Large intestine (tissue), 3 donors: ENCODE measurements at regions not wholly inside any gene's neighbourhood (a gene's known extent, or its start where the extent isn't known, plus 50 kb on each side); places are given as distances from the start of the nearest gene placed in this dataset.
"Not testable (repeated sequence)": the region's sequence is repeated elsewhere in the genome, so short reads cannot be mapped to it uniquely, and the experiment has no call there.

Experiments
- DNase-seq, 2 donors: peaks; one replicate each; pipeline versions ENCODE4 v3.0.0 to v3.0.0-alpha.2; 2013
- H3K27ac ChIP-seq: one replicate; pipeline ENCODE4 v1.5.1; 2013; ENCODE audit warnings: low read length
- H3K27me3 ChIP-seq: 2 replicates; pipeline ENCODE4 v1.6.1; 2013; ENCODE audit warnings: low read length; ENCODE audit not compliant: control insufficient read depth, insufficient read depth
- H3K36me3 ChIP-seq: 2 replicates; pipeline ENCODE4 v1.6.1; 2013; ENCODE audit warnings: low read length; ENCODE audit not compliant: control insufficient read depth, insufficient read depth
- H3K4me1 ChIP-seq: one replicate; pipeline ENCODE4 v1.6.1; 2013; ENCODE audit warnings: low read length; ENCODE audit not compliant: control insufficient read depth, insufficient read depth
- H3K4me3 ChIP-seq: one replicate; pipeline ENCODE4 v1.5.1; 2013; ENCODE audit warnings: low read length
- H3K9me3 ChIP-seq: one replicate; pipeline ENCODE4 v1.6.1; 2013; ENCODE audit warnings: mild to moderate bottlenecking, low read depth, low read length, moderate library complexity; ENCODE audit not compliant: control insufficient read depth
- WGBS: methylation state at CpG from one replicate; pipeline ENCODE4 v1.1.5; 2013; ENCODE audit warnings: low lambda C conversion rate; ENCODE audit not compliant: insufficient coverage; 5-methylcytosine and 5-hydroxymethylcytosine counted together

- not testable (repeated sequence) for H3K9me3 ChIP-seq, H3K36me3 ChIP-seq, H3K4me1 ChIP-seq, H3K4me3 ChIP-seq, DNase-seq, H3K27ac ChIP-seq
- peaks cover 20% of the 10 kb centered on the region for H3K27me3 ChIP-seq
- WGBS = no CpG with 5 or more reads among the region's 17 CpGs
Observed at GRCh38 chr7:150046290-150047194, 172.8 kb downstream of the ATP6V0E2 start.

GRCh38 chr7:150047329-150047728 lies 173.6 kb downstream of the ATP6V0E2 start:
- peaks cover 20% of the 10 kb centered on the region for H3K27me3 ChIP-seq
- not testable (repeated sequence) for H3K9me3 ChIP-seq, H3K4me3 ChIP-seq, H3K4me1 ChIP-seq, H3K36me3 ChIP-seq, H3K27ac ChIP-seq
- peak in 1 of 2 donors; percentile 7 for DNase-seq
- WGBS = no CpG with 5 or more reads among the region's 57 CpGs

- peaks cover 20% of the 10 kb centered on the region for H3K27me3 ChIP-seq
- not testable (repeated sequence) for H3K36me3 ChIP-seq, H3K27ac ChIP-seq, H3K4me3 ChIP-seq, H3K9me3 ChIP-seq, H3K4me1 ChIP-seq
- peak in 1 of 2 donors; percentile 7 for DNase-seq
- no CpG with 5 or more reads among the region's 31 CpGs for WGBS
Observed at GRCh38 chr7:150047772-150048171, 174.0 kb downstream of the ATP6V0E2 start.

- H3K9me3 ChIP-seq, H3K27ac ChIP-seq, H3K4me1 ChIP-seq, H3K36me3 ChIP-seq: not testable (repeated sequence)
- DNase-seq = peak in 1 of 2 donors; percentile 17
- Histone ChIP-seq H3K4me3 (peak overlapping the region; percentile 4), H3K27me3 (peaks cover 20% of the 10 kb centered on the region)
- WGBS = no CpG with 5 or more reads among the region's 79 CpGs
Observed at GRCh38 chr7:150048244-150049011, 174.7 kb downstream of the ATP6V0E2 start.

GRCh38 chr7:150049012-150049655 lies 175.4 kb downstream of the ATP6V0E2 start:
- peak; percentile 6 to 20 for DNase-seq
- not testable (repeated sequence) for H3K36me3 ChIP-seq, H3K9me3 ChIP-seq, H3K4me1 ChIP-seq, H3K27ac ChIP-seq
- H3K27me3 ChIP-seq = peaks cover 20% of the 10 kb centered on the region
- H3K4me3 ChIP-seq = peak overlapping the region; percentile 6
- no CpG with 5 or more reads among the region's 46 CpGs for WGBS

GRCh38 chr7:150053396-150053795 lies 179.6 kb downstream of the ATP6V0E2 start:
- not testable (repeated sequence) for H3K9me3 ChIP-seq, H3K4me3 ChIP-seq, H3K4me1 ChIP-seq, H3K27me3 ChIP-seq, H3K36me3 ChIP-seq, H3K27ac ChIP-seq, DNase-seq
- 50% methylated on average over 2 of the region's 5 CpGs for WGBS

- H3K9me3 ChIP-seq, H3K4me1 ChIP-seq: not testable (repeated sequence)
- WGBS = no CpG with 5 or more reads among the region's 3 CpGs
Observed at GRCh38 chr7:150054242-150054641, 180.5 kb downstream of the ATP6V0E2 start.

GRCh38 chr7:150060259-150061221 lies 186.8 kb downstream of the ATP6V0E2 start:
- H3K36me3 ChIP-seq, H3K4me1 ChIP-seq, H3K4me3 ChIP-seq, H3K27ac ChIP-seq, DNase-seq, H3K27me3 ChIP-seq, H3K9me3 ChIP-seq: not testable (repeated sequence)
- WGBS = no CpG with 5 or more reads among the region's 16 CpGs

More at GRCh38 chr7:150054242-150054641, 180.5 kb downstream of the ATP6V0E2 start:
- H3K27me3 ChIP-seq, DNase-seq, H3K27ac ChIP-seq, H3K36me3 ChIP-seq, H3K4me3 ChIP-seq: not testable (repeated sequence)

- H3K36me3 ChIP-seq, H3K27me3 ChIP-seq, H3K4me3 ChIP-seq, H3K4me1 ChIP-seq, DNase-seq, H3K27ac ChIP-seq, H3K9me3 ChIP-seq: not testable (repeated sequence)
- WGBS = no CpG with 5 or more reads among the region's 1 CpG
Observed at GRCh38 chr7:150063195-150063594, 189.4 kb downstream of the ATP6V0E2 start.
